ENCODE measurements at regions not wholly inside any gene's neighbourhood (a gene's known extent, or its start where the extent isn't known, plus 50 kb on each side); places are given as distances from the start of the nearest gene placed in this dataset.

DNA sequence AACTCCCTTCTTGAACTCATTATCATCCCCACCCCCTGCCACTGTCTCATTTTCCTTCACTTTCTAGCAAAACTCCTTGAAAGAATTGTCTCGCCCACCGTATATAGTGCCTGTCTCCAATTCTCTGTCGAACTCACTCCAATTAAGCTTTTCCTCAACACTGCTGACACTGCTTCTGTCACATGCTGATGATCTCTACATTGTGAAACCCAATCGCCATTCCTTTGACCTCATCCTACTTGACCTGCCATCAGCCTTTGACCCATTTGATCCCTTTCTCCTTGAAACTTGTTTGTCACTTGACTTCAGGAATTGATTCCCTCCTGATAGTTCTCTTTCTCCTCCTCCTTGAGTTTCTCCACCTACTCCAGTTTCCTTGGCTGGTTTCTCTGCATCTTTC lies 54.8 kb downstream of the CCDC71L start:
- ATAC-seq (ENCODE audit: poor library complexity) (no peak), DNase-seq (no peak)
- intact Hi-C loops (cut with DNase I): no loop called here

DNA sequence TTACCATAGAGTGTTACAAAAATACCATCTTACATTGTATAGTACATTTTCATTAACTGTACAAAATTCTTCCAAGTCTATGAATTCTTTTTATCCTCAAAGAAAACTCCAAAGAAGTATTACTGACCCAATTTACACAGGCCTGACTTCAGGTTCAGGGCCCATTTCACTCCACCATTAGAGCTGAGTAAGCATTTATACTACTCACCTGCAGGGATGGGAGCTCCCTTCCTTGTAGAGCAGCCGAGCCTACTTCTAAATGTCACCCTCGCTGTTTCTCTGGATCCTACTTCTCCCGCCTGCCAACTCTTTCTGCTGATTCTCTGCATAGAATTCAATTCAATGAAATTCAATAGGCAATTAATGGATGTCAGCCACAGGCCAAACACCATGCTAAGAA lies 56.0 kb downstream of the CCDC71L start:
- no peak for DNase-seq
- intact Hi-C loops (cut with DNase I): loop anchor here (5.0 kb wide), 1 partner anchor 52 kb away; no protein-coding TSS in a partner anchor

DNA sequence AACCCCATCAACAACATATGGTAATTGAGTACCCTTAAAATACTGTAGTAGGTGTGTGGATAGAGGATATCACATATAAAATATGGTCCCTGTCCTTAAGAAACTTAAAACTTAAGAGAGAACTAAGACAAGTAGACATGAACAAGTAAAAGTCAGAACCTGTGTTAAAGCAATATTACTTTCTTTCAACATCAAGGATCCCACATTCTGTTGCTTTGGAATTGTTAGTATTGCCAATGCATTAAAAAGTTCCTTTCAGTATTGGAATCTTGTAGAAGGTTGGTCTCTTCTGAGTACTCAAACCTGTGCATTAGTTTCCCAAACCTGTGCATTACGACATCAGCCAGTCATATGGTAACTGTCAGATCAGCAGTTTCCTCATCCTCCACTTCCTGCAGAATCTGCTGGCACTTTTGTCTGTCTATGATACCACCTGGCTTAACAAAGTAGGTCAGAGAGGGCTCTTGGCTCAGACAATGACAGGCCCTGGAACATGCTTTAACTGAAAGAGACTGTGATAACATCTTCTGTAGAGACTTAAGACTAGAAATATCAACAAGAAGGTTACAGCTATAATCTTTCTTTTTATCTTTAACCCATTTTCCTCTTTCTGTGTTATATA lies 56.5 kb downstream of the CCDC71L start:
- DNase-seq: no peak
- ATAC-seq (ENCODE audit: poor library complexity): no peak
- intact Hi-C loops (cut with DNase I): loop anchor here (5.0 kb wide), 1 partner anchor 53 kb away; no protein-coding TSS in a partner anchor

More for the DNA sequence above, 56.0 kb downstream of the CCDC71L start:
- ATAC-seq (ENCODE audit: poor library complexity): no peak

DNA sequence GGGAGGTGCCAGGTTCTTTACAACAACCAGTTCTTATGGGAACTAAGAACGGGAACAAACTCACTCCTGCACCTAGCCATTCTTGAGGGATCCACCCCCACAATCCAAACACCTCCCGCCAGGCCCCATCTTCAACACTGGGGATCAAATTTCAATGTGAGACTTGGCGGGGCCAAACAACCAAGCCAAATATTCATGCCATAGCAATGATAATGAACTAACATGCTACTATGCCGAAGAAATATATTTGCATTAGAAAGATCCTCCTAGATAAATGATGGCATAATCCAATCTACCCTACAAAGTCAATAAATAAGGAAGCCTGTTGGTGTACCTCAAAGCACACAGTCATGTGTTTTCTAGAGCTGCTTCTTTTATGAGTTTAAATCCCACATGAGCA lies 57.6 kb downstream of the CCDC71L start:
- no peak for DNase-seq
- no peak for ATAC-seq (ENCODE audit: poor library complexity)
- intact Hi-C loops (cut with DNase I): loop anchor here (5.0 kb wide), 1 partner anchor 54 kb away; no protein-coding TSS in a partner anchor

DNA sequence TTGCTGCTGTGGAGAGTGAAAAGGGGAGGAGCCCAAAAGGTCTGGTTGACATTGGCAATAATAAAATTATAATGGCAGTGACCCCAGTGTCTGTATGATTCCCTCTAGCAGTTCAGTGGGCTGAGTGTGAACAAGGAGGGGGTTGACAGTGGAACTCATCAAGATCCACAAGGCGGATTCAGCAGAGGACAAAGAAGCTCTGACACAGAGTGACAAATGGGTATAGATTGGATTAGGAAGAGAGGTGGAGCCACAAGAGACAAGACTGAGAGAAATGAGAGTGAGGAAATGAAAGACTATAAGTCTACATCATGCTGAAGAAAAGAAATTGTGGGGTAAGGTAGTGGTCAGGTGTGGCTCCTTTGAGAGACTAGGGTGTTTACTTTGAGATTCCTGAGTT lies 58.9 kb downstream of the CCDC71L start:
- intact Hi-C loops (cut with DNase I): loop anchor here (5.0 kb wide), 1 partner anchor 55 kb away; no protein-coding TSS in a partner anchor
- DNase-seq (no peak), ATAC-seq (ENCODE audit: poor library complexity) (no peak)

DNA sequence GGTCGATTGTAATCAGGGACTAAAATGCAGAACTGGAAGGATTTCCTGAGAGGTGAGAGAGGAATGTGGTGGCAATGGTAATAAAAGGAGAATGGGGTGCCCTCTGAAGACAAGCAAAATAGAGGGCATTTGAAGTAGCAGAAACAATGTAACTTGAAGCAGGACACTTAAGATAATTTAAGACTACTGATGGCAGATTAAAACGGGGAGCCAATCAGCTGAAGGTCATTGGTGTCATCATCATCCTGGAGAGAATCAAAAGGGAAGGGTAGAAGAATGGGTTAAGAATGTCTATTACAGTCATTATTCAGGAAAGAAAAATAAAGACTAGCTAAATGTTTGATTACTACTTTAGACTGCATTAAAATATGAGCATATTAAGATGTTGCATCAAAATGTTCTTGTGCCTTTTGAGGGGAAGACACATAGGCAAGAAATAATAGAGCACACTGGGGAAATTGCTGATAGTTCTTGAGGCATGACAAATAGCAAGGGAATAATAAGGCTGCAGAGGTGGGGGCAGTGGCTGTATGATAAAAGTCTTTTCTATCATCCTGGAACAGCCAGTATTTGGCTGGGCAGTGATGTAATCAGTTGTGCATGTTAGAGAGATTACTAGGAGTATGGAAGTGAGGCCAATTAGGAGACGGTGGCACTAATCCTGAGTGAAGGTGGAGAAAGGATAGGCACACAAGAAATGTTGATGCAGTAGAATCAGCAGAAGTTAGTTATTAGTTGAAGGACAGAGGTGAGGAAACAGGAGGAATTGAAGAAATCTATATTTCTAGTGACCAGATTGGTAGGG lies 60.2 kb downstream of the CCDC71L start:
- ATAC-seq (ENCODE audit: poor library complexity) (no peak), DNase-seq (no peak)
- intact Hi-C loops (cut with DNase I): loop anchor here (5.0 kb wide), 1 partner anchor 57 kb away; no protein-coding TSS in a partner anchor

DNA sequence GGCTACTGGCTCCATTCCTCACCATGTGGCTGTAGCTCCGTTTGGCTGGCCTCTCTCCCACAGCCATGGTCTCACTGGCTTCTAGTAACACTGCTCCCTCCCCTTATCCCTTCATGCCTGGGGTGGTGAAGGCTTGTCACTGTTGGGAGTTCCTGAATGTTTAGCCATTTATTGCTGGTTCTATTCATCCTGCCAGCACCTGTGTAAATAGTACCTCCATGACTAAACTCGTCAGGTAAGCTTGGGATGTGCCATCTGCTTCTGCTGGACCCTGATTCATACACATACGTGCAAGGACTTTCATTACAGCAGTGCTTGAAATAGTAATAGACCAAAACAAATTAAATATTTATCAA lies 61.6 kb downstream of the CCDC71L start:
- intact Hi-C loops (cut with DNase I): no loop called here
- no peak for DNase-seq
- ATAC-seq (ENCODE audit: poor library complexity): peak; percentile 8

DNA sequence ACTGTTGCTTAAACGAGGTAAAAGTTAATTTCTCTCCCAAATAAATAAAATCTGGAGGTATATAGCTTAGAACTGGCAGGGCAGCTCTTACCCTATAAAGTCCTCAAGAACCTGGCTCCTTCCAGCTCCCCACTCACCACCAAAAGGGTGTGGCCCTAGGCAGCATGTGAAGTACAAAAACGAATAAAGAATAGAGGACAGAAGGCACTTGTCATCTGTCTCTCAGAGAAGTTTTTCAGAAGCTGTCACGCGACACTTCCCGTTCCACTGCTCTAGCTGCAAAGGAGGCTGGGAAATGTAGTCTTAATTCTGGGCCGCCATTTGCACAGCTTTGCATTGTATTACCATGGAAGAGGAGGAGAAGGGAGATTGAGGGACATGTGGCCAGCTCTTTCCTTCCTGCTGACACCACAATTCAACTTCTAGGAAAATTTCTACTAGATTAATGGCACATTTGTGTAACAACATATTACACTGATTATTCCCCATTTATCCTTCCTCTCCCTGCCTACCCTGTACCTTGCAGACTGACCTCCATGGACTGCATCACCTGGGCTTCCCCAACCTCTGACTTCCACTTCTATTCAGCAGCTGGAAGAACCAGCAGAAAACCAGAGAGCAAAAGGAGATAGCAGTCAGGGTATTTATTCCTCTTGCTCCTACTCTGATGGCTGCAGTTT lies 62.2 kb downstream of the CCDC71L start:
- ATAC-seq (ENCODE audit: poor library complexity) (peak; percentile 98), DNase-seq (peak; percentile 62)
- intact Hi-C loops (cut with DNase I): no loop called here

DNA sequence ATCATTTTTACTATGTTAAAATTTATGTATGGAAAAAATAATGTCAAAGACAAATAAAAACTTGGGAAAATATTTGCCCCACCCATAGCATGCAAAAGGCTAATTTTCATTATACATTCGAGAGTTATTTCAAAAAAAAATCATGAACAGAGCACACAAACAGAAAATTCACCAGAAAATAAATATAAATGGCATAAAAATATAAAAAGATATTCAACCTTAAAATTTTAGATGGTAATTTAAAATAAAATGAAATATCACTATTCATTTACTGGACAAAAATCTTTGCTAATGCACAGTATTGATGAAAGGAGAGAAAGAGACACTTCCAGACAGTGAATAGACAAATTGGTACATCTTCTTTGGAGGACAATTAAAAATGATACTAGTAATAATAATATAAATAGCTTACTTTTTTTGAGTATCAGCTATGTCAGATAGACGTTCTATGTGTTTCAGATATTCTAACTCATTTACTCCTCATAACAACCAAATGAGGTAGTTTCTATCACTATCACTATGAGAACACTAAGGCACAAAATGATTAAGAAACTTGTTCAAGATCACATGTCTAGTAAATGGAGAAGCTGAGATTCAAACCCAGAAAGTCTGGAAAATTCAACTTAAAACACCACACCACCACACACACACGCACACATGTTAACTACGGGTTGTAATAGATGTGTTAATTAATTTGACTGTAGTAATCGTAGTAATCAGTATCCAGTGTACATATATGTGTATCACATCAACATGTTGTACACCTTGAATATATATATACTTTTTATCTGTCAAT lies 63.0 kb downstream of the CCDC71L start:
- intact Hi-C loops (cut with DNase I): no loop called here
- ATAC-seq (ENCODE audit: poor library complexity): no peak
- DNase-seq: no peak

DNA sequence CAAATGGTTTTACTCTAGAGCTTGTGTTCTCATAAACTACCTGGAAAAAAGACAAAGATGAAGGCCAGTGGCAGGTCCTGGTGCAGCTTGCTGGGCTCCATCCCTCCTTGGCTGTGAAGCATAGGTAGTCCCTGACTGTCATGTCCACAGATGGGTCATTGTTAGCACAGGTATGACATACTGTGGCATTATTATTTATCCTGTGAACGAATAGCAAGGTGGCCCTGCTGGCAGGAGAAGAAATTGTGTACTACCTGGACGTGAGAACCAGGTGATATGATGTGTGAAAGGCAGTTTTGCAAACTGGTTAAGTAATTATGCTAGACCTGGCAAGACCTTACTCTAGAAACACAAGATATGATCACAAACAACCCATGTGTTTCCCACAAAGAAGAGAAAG lies 63.9 kb downstream of the CCDC71L start:
- intact Hi-C loops (cut with DNase I): no loop called here
- no peak for DNase-seq
- ATAC-seq (ENCODE audit: poor library complexity): no peak

DNA sequence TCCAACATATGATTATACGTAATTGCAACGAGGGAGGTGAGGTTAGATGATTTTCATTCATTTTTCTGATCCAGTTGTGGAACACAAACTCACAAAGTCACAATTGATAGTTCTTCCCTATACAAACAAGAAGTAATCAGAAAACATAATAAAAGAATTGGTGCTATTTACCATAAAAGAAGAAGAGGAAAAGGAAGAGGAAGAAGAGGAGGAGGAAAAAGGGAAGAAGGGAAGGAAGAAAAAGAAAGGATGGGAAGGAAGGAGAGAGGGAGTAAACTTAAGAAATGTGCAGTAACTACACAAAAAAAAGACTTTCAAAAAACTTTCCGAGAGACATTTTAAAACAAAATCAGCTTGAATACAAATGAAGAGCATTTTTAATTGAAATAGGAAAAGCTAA lies 65.0 kb downstream of the CCDC71L start:
- intact Hi-C loops (cut with DNase I): no loop called here
- ATAC-seq (ENCODE audit: poor library complexity) (no peak), DNase-seq (no peak)

DNA sequence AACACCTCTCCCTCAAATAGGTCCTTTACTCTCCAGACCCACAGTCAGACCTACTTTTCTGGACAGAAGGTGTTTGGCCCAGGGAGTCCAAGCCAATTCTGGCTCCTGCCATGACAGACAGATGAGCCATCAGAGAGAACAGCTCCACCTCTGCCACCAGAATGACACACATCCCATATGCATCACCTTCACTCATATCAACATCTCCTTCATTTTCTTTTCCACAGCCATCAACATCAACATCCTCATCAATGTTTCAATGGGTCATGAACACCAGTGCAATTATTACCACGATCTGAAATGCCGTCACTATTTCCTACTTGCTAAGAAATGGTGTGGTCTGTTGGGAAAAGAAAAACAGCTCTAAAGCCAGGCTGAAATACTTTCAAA lies 67.9 kb downstream of the CCDC71L start:
- DNase-seq (no peak), ATAC-seq (ENCODE audit: poor library complexity) (no peak)
- intact Hi-C loops (cut with DNase I): no loop called here

DNA sequence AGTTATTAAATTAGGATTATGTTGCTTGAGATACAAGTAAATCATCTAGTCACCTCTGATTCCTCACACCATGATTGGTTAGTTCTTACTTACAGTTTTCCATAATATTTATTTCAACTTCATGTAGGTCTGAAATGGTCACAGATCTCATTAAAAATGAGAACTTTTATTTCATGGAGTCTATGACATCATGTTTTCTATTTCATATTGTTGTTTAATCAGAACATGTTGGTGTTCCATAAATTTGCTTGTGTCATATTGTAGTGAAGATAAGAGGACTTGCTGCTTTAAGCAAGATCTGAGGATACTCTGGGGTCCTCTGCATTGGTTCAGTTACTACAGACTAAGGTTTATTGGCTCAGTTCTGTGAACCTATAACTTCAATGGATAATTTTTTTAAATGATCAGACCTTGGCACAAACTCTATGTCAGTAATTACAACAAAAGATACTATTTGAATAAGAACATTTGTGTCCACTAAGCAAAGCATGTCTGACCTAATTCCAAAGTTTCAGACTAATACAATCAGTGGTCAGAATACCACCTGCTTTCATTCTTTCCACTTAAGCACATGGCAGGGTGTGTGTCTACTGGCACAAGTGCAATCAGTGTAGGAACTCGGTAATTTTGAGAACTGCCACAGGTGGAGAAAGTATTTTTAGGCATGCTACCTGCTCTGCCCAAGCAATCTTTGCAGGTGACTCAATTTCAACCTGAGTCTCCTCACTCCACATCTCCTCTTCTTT lies 68.5 kb downstream of the CCDC71L start:
- DNase-seq (no peak), ATAC-seq (ENCODE audit: poor library complexity) (no peak)

DNA sequence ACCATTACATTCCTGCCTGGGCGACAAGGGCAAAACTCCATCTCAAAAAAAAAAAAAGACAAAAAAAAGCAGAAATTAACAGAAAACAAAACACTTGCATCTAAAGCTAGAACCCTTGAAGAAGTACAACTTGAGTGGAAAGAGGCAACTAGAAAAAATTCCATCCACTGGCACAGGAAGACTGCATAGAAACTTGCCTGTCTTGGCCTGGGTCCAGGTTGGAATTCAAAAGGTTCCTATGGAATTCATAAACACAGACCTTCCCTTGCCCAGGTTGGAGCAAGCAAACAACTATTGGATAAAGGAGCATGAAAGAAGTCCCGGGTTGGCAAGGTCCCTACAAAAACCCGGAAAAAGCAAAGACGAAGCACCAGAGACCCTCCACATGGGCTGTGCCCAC lies 69.8 kb downstream of the CCDC71L start:
- no peak for ATAC-seq (ENCODE audit: poor library complexity)
- intact Hi-C loops (cut with DNase I): no loop called here
- no peak for DNase-seq

More for the DNA sequence above, 68.5 kb downstream of the CCDC71L start:
- intact Hi-C loops (cut with DNase I): no loop called here

DNA sequence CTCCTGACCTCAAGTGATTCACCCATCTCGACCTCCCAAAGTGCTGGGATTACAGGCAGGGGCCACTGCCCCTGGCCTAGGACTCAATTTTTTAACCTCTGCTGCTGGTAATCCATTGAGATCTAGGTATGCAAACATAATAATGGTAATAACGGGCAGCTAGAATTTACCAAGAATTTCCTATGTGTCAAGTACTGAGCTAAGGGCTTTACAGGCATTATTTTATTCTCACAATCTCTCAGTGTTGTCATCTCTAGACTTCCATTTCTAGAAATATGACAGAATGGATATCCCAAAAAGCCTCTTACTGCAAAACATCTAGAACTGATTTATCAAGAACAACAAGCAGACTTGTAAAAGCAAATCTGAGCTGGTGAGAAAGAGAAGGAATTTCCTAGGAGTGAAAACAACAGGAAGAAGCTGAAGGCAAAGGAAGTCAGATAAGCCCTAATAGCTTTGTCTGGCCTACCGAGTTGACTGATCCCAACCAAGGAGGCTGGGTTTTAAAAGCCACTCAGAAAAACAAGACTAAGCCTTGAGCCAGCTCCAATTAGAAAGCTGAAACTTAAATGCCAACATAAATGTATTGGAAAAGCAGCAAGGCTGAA lies 70.6 kb downstream of the CCDC71L start:
- intact Hi-C loops (cut with DNase I): no loop called here
- ATAC-seq (ENCODE audit: poor library complexity) (no peak), DNase-seq (no peak)

DNA sequence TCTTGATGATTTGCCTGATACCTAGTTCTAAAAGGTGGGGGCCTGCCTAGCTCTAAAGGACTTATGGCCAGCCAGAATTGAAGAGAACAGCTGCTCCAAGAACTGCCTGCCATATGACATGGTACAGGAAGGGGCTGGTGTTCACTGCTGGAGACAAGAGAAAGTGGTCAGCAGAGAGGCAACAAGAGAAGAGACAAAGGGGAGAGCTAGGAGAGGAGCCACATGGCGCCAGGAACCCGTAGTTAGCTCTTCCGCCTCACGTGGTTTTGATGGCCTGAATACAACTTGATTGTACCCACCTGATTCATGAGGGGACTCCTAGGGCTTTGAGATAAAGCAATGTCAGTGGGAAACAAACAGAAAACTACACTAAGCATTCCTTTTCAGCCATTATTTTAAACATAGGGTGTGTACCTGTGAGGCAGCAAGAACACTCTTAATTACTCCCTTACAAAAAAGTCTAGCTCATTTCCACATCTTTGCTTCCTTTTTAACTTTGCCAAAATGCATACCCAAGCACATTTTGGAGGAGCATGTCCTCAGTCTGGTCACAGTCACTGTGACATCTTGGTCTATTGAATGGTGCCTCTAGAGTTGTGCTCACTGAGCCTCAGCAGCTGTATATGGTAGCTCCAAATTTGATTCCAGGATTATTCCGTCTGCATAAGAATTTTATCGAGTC lies 71.6 kb downstream of the CCDC71L start:
- ATAC-seq (ENCODE audit: poor library complexity) (no peak), DNase-seq (no peak)
- intact Hi-C loops (cut with DNase I): no loop called here

DNA sequence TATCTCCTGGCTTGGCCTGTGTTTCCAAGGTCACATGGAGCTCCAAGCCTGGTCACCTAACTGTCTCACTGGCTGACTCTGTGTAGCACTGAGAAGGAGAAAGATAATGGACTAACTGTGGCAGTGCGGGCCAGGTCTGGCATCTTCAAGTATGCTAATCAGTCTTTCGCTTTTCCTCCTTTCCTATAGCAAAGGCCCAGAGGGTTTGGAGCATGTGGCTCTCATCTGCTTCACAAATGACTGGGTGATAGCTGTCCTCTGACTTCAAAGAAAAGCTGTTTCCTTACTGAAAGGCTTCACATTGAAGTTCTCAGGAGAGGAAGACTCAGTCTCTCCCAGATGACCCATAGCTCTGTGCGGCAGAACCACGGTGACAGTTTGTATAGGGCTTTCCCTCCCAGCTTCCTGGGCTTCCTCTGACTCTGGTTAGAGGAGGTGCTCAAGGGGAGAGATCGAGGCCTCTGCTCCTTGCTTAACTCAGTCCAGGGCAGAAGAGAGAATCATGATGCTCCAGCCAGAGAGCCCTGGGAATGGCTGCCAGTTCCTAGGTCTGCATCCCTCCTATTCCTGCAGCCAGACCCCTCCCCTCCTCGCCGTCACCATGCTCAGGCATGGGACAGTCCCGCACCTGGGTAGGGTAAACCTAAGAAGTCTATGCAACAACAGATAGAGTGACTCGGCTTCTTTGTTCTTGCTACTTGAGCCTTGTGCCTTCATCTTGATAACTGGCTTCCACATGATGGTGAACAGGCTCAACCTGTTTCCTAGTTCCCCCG lies 72.3 kb downstream of the CCDC71L start:
- intact Hi-C loops (cut with DNase I): no loop called here
- DNase-seq (no peak), ATAC-seq (ENCODE audit: poor library complexity) (no peak)

Data from Right ventricle myocardium superior (tissue), 1 donor.